ENCODE measurements at regions not wholly inside any gene's neighbourhood (a gene's known extent, or its start where the extent isn't known, plus 50 kb on each side); places are given as distances from the start of the nearest gene placed in this dataset.

GRCh38 chr7:18087687-18088078, 60.0 kb upstream of the PRPS1L1 start:
- Histone ChIP-seq H3K27me3 (peaks cover 0 to 6% (median 0%) of the 10 kb centered on the region in 3 donors), H3K4me1 (peaks cover 0 to 14% of the 10 kb centered on the region in 2 donors), H3K9me3 (no peaks in the 10 kb centered on the region), H3K36me3 (no peaks in the 10 kb centered on the region), H3K27ac (no peak overlapping the region), H3K4me3 (peak overlapping the region in 1 of 4 donors; percentile 58)
- intact Hi-C loops (cut with DNase I; ENCODE audit: low total_unique reads) (no loop called here), in situ Hi-C loops (cut with MboI; ENCODE audit: low sequenced_read_pairs in 4 of 4) (no loop called here)
- TF ChIP-seq POLR2A (IDR thresholded peaks at IDR 0.05), result no peak
- TF ChIP-seq CTCF (IDR thresholded peaks at IDR 0.05 in 4 of 5, conservative IDR thresholded peaks at IDR 0.05 in 1 of 5), result no peak
- DNase-seq (no peak), ATAC-seq (no peak)

GRCh38 chr7:18096087-18096486, 68.4 kb upstream of the PRPS1L1 start:
- Histone ChIP-seq H3K4me3 (no peak overlapping the region), H3K27ac (no peak overlapping the region), H3K4me1 (no peaks in the 10 kb centered on the region), H3K27me3 (no peaks in the 10 kb centered on the region), H3K9me3 (no peaks in the 10 kb centered on the region), H3K36me3 (no peaks in the 10 kb centered on the region)
- TF ChIP-seq POLR2A (IDR thresholded peaks at IDR 0.05) (no peak), CTCF (IDR thresholded peaks at IDR 0.05 in 4 of 5, conservative IDR thresholded peaks at IDR 0.05 in 1 of 5) (no peak)
- ATAC-seq (no peak), DNase-seq (no peak)
- in situ Hi-C loops (cut with MboI; ENCODE audit: low sequenced_read_pairs in 4 of 4) (no loop called here), intact Hi-C loops (cut with DNase I; ENCODE audit: low total_unique reads) (no loop called here)

- no peaks in the 10 kb centered on the region for H3K9me3 ChIP-seq
- no peaks in the 10 kb centered on the region for H3K27me3 ChIP-seq
- no peak overlapping the region for H3K4me3 ChIP-seq
- ATAC-seq (no peak), DNase-seq (no peak)
- no peaks in the 10 kb centered on the region for H3K4me1 ChIP-seq
- intact Hi-C loops (cut with DNase I; ENCODE audit: low total_unique reads), result no loop called here
- H3K27ac ChIP-seq, result no peak overlapping the region
- H3K36me3 ChIP-seq, result no peaks in the 10 kb centered on the region
- in situ Hi-C loops (cut with MboI; ENCODE audit: low sequenced_read_pairs in 4 of 4), result no loop called here
- TF ChIP-seq CTCF (IDR thresholded peaks at IDR 0.05 in 4 of 5, conservative IDR thresholded peaks at IDR 0.05 in 1 of 5) (no peak), POLR2A (IDR thresholded peaks at IDR 0.05) (no peak)
Observed at GRCh38 chr7:18102576-18102975, 74.9 kb upstream of the PRPS1L1 start.

GRCh38 chr7:18103436-18104218, 76.0 kb upstream of the PRPS1L1 start:
- H3K4me1 ChIP-seq, result no peaks in the 10 kb centered on the region
- no peaks in the 10 kb centered on the region for H3K9me3 ChIP-seq
- no peaks in the 10 kb centered on the region for H3K36me3 ChIP-seq
- in situ Hi-C loops (cut with MboI; ENCODE audit: low sequenced_read_pairs in 4 of 4) (no loop called here), intact Hi-C loops (cut with DNase I; ENCODE audit: low total_unique reads) (no loop called here)
- DNase-seq (no peak), ATAC-seq (no peak)
- no peak overlapping the region for H3K27ac ChIP-seq
- H3K4me3 ChIP-seq, result no peak overlapping the region
- no peaks in the 10 kb centered on the region for H3K27me3 ChIP-seq
- TF ChIP-seq POLR2A (IDR thresholded peaks at IDR 0.05) (no peak), CTCF (IDR thresholded peaks at IDR 0.05 in 4 of 5, conservative IDR thresholded peaks at IDR 0.05 in 1 of 5) (no peak)

GRCh38 chr7:18109762-18110161, 82.1 kb upstream of the PRPS1L1 start:
- H3K4me3 ChIP-seq, result no peak overlapping the region
- no peak overlapping the region for H3K27ac ChIP-seq
- no peaks in the 10 kb centered on the region for H3K27me3 ChIP-seq
- intact Hi-C loops (cut with DNase I; ENCODE audit: low total_unique reads), result no loop called here
- in situ Hi-C loops (cut with MboI; ENCODE audit: low sequenced_read_pairs in 4 of 4), result no loop called here
- DNase-seq (no peak), ATAC-seq (no peak)
- H3K4me1 ChIP-seq, result no peaks in the 10 kb centered on the region
- H3K9me3 ChIP-seq, result no peaks in the 10 kb centered on the region
- no peak for TF ChIP-seq CTCF (IDR thresholded peaks at IDR 0.05 in 4 of 5, conservative IDR thresholded peaks at IDR 0.05 in 1 of 5)
- TF ChIP-seq POLR2A (IDR thresholded peaks at IDR 0.05), result no peak
- no peaks in the 10 kb centered on the region for H3K36me3 ChIP-seq

All from gastrocnemius medialis (tissue), 4 donors.